Astrocyte (in vitro differentiated cells and primary cell): ENCODE measurements at regions not wholly inside any gene's neighbourhood (a gene's known extent, or its start where the extent isn't known, plus 50 kb on each side); places are given as distances from the start of the nearest gene placed in this dataset.

ENCODE experiments used
- EZH2 ChIP-seq: IDR thresholded peaks from 2 replicates; pipeline ENCODE4 v1.6.1; 2012; ENCODE audit warnings: mild to moderate bottlenecking, low read length, inconsistent platforms; ENCODE audit not compliant: insufficient read depth
- TF ChIP-seq, protein P1 (sequence below): IDR thresholded peaks from 2 replicates; pipeline ENCODE4 v1.5.1; 2011; ENCODE audit warnings: low read depth, mild to moderate bottlenecking, inconsistent platforms, low read length, moderate library complexity; ENCODE audit not compliant: insufficient read depth

DNA sequence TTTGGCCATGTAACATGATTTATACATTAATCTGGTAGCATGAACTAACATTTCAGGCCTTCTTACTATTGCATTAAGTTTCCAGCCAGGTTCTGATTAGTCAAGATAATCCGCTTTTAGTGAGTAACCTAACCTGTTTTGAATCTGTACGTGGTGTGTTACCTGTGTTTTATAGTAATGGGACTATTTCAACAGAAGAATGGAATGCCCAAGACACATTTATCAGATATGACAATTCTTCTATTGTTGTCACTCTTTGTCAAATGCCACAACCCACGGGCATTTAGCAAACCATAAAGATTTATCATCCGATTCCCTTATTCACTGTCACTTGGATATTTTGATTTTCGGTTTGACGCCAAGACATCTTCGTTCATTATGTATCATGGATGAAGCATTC, 117.9 kb downstream of the ETAA1 start:
- TF ChIP-seq, protein P1, sequence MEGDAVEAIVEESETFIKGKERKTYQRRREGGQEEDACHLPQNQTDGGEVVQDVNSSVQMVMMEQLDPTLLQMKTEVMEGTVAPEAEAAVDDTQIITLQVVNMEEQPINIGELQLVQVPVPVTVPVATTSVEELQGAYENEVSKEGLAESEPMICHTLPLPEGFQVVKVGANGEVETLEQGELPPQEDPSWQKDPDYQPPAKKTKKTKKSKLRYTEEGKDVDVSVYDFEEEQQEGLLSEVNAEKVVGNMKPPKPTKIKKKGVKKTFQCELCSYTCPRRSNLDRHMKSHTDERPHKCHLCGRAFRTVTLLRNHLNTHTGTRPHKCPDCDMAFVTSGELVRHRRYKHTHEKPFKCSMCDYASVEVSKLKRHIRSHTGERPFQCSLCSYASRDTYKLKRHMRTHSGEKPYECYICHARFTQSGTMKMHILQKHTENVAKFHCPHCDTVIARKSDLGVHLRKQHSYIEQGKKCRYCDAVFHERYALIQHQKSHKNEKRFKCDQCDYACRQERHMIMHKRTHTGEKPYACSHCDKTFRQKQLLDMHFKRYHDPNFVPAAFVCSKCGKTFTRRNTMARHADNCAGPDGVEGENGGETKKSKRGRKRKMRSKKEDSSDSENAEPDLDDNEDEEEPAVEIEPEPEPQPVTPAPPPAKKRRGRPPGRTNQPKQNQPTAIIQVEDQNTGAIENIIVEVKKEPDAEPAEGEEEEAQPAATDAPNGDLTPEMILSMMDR = no peak
- TF ChIP-seq EZH2 = no peak
